H9 (cell line): ENCODE measurements at regions not wholly inside any gene's neighbourhood (a gene's known extent, or its start where the extent isn't known, plus 50 kb on each side); places are given as distances from the start of the nearest gene placed in this dataset.
A peak's percentile ranks its signal among the peaks of the same experiment; 100 is the strongest.

ENCODE experiments used
- DNase-seq: peaks from one replicate; pipeline ENCODE4 v3.0.0-alpha.2; 2017
- H2AFZ ChIP-seq: one replicate; pipeline ENCODE4 v1.6.1; 2013; ENCODE audit warnings: mild to moderate bottlenecking, low read length, control low read depth, moderate library complexity
- H2AK5ac ChIP-seq: 2 replicates; pipeline ENCODE4 v1.6.1; 2013; ENCODE audit warnings: low read length, control low read depth, mixed read lengths; ENCODE audit not compliant: insufficient read length
- H2BK120ac ChIP-seq: one replicate; pipeline ENCODE4 v1.6.1; 2013; ENCODE audit warnings: low read depth, mild to moderate bottlenecking, low read length, control low read depth, inconsistent platforms; ENCODE audit not compliant: poor library complexity, severe bottlenecking
- H2BK12ac ChIP-seq: 2 replicates; pipeline ENCODE4 v1.6.1; 2013; ENCODE audit warnings: low read length, control low read depth, mixed read lengths, low read depth; ENCODE audit not compliant: insufficient read length
- H2BK15ac ChIP-seq: 2 replicates; pipeline ENCODE4 v1.6.1; 2013; ENCODE audit warnings: low read depth, low read length, control low read depth
- H2BK20ac ChIP-seq: one replicate; pipeline ENCODE4 v1.6.1; 2013; ENCODE audit warnings: low read depth, mild to moderate bottlenecking, low read length, control low read depth, inconsistent platforms; ENCODE audit not compliant: poor library complexity, severe bottlenecking
- H2BK5ac ChIP-seq: 2 replicates; pipeline ENCODE4 v1.6.1; 2013; ENCODE audit warnings: low read length, control low read depth, mixed read lengths; ENCODE audit not compliant: insufficient read length
- H3K14ac ChIP-seq: 2 replicates; pipeline ENCODE4 v1.6.1; 2013; ENCODE audit warnings: low read length, control low read depth; ENCODE audit not compliant: insufficient read depth
- H3K18ac ChIP-seq: 2 replicates; pipeline ENCODE4 v1.6.1; 2013; ENCODE audit warnings: low read depth, mild to moderate bottlenecking, mixed read lengths, low read length, control low read depth; ENCODE audit not compliant: insufficient read length
- H3K23ac ChIP-seq: 2 replicates; pipeline ENCODE4 v1.6.1; 2013; ENCODE audit warnings: low read length, control low read depth, mixed read lengths, low read depth; ENCODE audit not compliant: insufficient read length
- H3K23me2 ChIP-seq: 2 replicates; pipeline ENCODE4 v1.6.1; 2013; ENCODE audit warnings: low read depth, mild to moderate bottlenecking, mixed read lengths, low read length, control low read depth; ENCODE audit not compliant: insufficient read length, poor library complexity, severe bottlenecking
- H3K27ac ChIP-seq: 2 replicates; pipeline ENCODE4 v1.5.1; 2013; ENCODE audit warnings: low read length, control low read depth, mixed read lengths, low read depth; ENCODE audit not compliant: insufficient read length
- H3K27me3 ChIP-seq: 2 replicates; pipeline ENCODE4 v1.6.1; 2013; ENCODE audit warnings: low read length, control low read depth, inconsistent platforms; ENCODE audit not compliant: insufficient read depth
- H3K4ac ChIP-seq: 2 replicates; pipeline ENCODE4 v1.6.1; 2013; ENCODE audit warnings: low read depth, mild to moderate bottlenecking, control low read depth, inconsistent platforms, low read length, moderate library complexity
- H3K4me1 ChIP-seq: 2 replicates; pipeline ENCODE4 v1.6.1; 2013; ENCODE audit warnings: low read length, control low read depth, inconsistent platforms; ENCODE audit not compliant: insufficient read depth
- H3K4me2 ChIP-seq: 2 replicates; pipeline ENCODE4 v1.6.1; 2013; ENCODE audit warnings: low read length, control low read depth, mixed read lengths; ENCODE audit not compliant: insufficient read length, insufficient read depth
- H3K56ac ChIP-seq: 2 replicates; pipeline ENCODE4 v1.6.1; 2013; ENCODE audit warnings: low read depth, mild to moderate bottlenecking, mixed read lengths, low read length, control low read depth; ENCODE audit not compliant: insufficient read length
- H3K79me1 ChIP-seq: 2 replicates; pipeline ENCODE4 v1.6.1; 2013; ENCODE audit warnings: low read depth, mild to moderate bottlenecking, moderate library complexity, low read length, control low read depth, inconsistent platforms; ENCODE audit not compliant: insufficient read depth, poor library complexity, severe bottlenecking
- H3K79me2 ChIP-seq: 2 replicates; pipeline ENCODE4 v1.6.1; 2013; ENCODE audit warnings: low read length, control low read depth, inconsistent platforms; ENCODE audit not compliant: insufficient read depth
- H3K9ac ChIP-seq: 2 replicates; pipeline ENCODE4 v1.6.1; 2013; ENCODE audit warnings: low read length, control low read depth, mixed read lengths; ENCODE audit not compliant: insufficient read length; ENCODE audit errors: extremely low read depth
- H3K9me3 ChIP-seq: one replicate; pipeline ENCODE4 v1.6.1; 2013; ENCODE audit warnings: low read depth, low read length, inconsistent platforms; ENCODE audit not compliant: control insufficient read depth
- H3T11ph ChIP-seq: one replicate; pipeline ENCODE4 v1.6.1; 2013; ENCODE audit warnings: mild to moderate bottlenecking, low read length, control low read depth, inconsistent platforms
- H4K20me1 ChIP-seq: one replicate; pipeline ENCODE4 v1.6.1; 2013; ENCODE audit not compliant: control insufficient read depth, insufficient read length, insufficient read depth
- H4K5ac ChIP-seq: 2 replicates; pipeline ENCODE4 v1.6.1; 2013; ENCODE audit warnings: low read depth, mild to moderate bottlenecking, mixed read lengths, low read length, control low read depth; ENCODE audit not compliant: insufficient read length
- H4K8ac ChIP-seq: replicated peaks from 2 replicates; pipeline ENCODE4 v1.6.1; 2013; ENCODE audit warnings: low read length, control low read depth, mixed read lengths, low read depth; ENCODE audit not compliant: insufficient read length
- H4K91ac ChIP-seq: 2 replicates; pipeline ENCODE4 v1.6.1; 2013; ENCODE audit warnings: low read depth, mild to moderate bottlenecking, moderate library complexity, mixed read lengths, low read length, control low read depth; ENCODE audit not compliant: insufficient read length
- H3K27ac Mint-ChIP-seq, 3 experiments: 2 replicates in 2 of 3; 3 replicates in 1 of 3; pipeline ENCODE4 v1.8.0; 2020 to 2021; ENCODE audit warnings: mixed read lengths in 3 of 3, mild to moderate bottlenecking in 1 of 3, moderate library complexity in 1 of 3
- H3K27me3 Mint-ChIP-seq: 2 replicates; pipeline ENCODE4 v1.8.0; 2021; ENCODE audit warnings: low read depth, mild to moderate bottlenecking, moderate library complexity, mixed read lengths
- H3K36me3 Mint-ChIP-seq, 3 experiments: 2 replicates in 2 of 3; 3 replicates in 1 of 3; pipeline ENCODE4 v1.8.0; 2020 to 2021; ENCODE audit warnings: low read depth in 3 of 3, mixed read lengths in 3 of 3; ENCODE audit not compliant: insufficient read depth in 1 of 3
- H3K4me1 Mint-ChIP-seq, 2 experiments: 2 replicates each; pipeline ENCODE4 v1.8.0; 2020; ENCODE audit warnings: mixed read lengths in 2 of 2
- H3K4me3 Mint-ChIP-seq, 2 experiments: 2 replicates in 1 of 2; 3 replicates in 1 of 2; pipeline ENCODE4 v1.8.0; 2020 to 2021; ENCODE audit warnings: mild to moderate bottlenecking in 2 of 2, mixed read lengths in 2 of 2, moderate library complexity in 1 of 2
- H3K9me3 Mint-ChIP-seq, 2 experiments: 2 replicates in 1 of 2; 3 replicates in 1 of 2; pipeline ENCODE4 v1.8.0; 2020; ENCODE audit warnings: mild to moderate bottlenecking in 2 of 2, mixed read lengths in 2 of 2, moderate library complexity in 1 of 2
- CTCF ChIP-seq: fragments of 200-600 bp; sonication (generic); conservative IDR thresholded peaks from 3 replicates; pipeline ENCODE4 v1.8.0; 2021; ENCODE audit warnings: antibody characterized with exemption, mild to moderate bottlenecking
- WGBS: extraction: QIAGEN DNeasy Blood & Tissue Kit; methylation state at CpG from one replicate; pipeline ENCODE4 v1.1.7; 2013; ENCODE audit warnings: missing lambda C conversion rate, low lambda C conversion rate, mixed read lengths; ENCODE audit not compliant: insufficient read length; ENCODE audit errors: extremely low coverage; 5-methylcytosine and 5-hydroxymethylcytosine counted together

- H3K4me1 ChIP-seq: no peaks in the 10 kb centered on the region; the same call in 1 of the 2 replicates
- no peak overlapping the region for H2BK120ac ChIP-seq
- no peak overlapping the region for H2AFZ ChIP-seq
- H3K4me2 ChIP-seq: no peak overlapping the region
- Mint-ChIP-seq H3K27ac (peak overlapping the region in 1 of 3 experiments; percentile 60; a peak in 3 of 7 replicates), H3K9me3 (peaks cover 6 to 8% of the 10 kb centered on the region in 2 experiments), H3K4me3 (no peak overlapping the region), H3K4me1 (peaks cover 19 to 28% of the 10 kb centered on the region in 2 experiments), H3K27me3 (peaks cover 13% of the 10 kb centered on the region), H3K36me3 (peaks cover 3 to 6% (median 5%) of the 10 kb centered on the region in 3 experiments; a peak in 6 of 7 replicates)
- DNase-seq: peak; percentile 78
- H3K27ac ChIP-seq: no peak overlapping the region
- H2BK20ac ChIP-seq: no peak overlapping the region
- H3K9me3 ChIP-seq: no peaks in the 10 kb centered on the region
- no peaks in the 10 kb centered on the region for H3K79me2 ChIP-seq
- H2BK12ac ChIP-seq: no peak overlapping the region
- no peak overlapping the region for H4K91ac ChIP-seq
- no CpG with 5 or more reads among the region's 9 CpGs for WGBS
- H3T11ph ChIP-seq: no peak overlapping the region
- no peak overlapping the region for H3K4ac ChIP-seq
- no peak overlapping the region for H3K9ac ChIP-seq
- H3K79me1 ChIP-seq: no peaks in the 10 kb centered on the region
- H3K18ac ChIP-seq: no peak overlapping the region
- H3K27me3 ChIP-seq: no peaks in the 10 kb centered on the region
- no peaks in the 10 kb centered on the region for H4K20me1 ChIP-seq
- no peak overlapping the region for H4K8ac ChIP-seq
- H2BK5ac ChIP-seq: no peak overlapping the region
- H3K23ac ChIP-seq: no peak overlapping the region
- no peak overlapping the region for H2BK15ac ChIP-seq
- H4K5ac ChIP-seq: no peak overlapping the region
- H3K23me2 ChIP-seq: no peaks in the 10 kb centered on the region
- H3K14ac ChIP-seq: no peak overlapping the region
- TF ChIP-seq CTCF: peak; percentile 83
- H2AK5ac ChIP-seq: no peak overlapping the region
- no peak overlapping the region for H3K56ac ChIP-seq
Measured at GRCh38 chr22:45082795-45083194, 73.0 kb upstream of the PHF21B start.
